GM23248 (cell line): ENCODE measurements at regions not wholly inside any gene's neighbourhood (a gene's known extent, or its start where the extent isn't known, plus 50 kb on each side); places are given as distances from the start of the nearest gene placed in this dataset.

ENCODE experiments used
- DNase-seq: peaks from one replicate; pipeline ENCODE4 v3.0.0-alpha.2; 2015
- H2AFZ ChIP-seq: fragments of 200-600 bp; sonication (generic); 2 replicates; pipeline ENCODE4 v1.6.1; 2016; ENCODE audit warnings: antibody characterized with exemption
- H3F3A ChIP-seq: fragments of 200-600 bp; sonication (generic); 2 replicates; pipeline ENCODE4 v1.6.1; 2016; ENCODE audit warnings: mild to moderate bottlenecking, antibody characterized with exemption, mixed run types; ENCODE audit not compliant: insufficient read depth
- H3K27ac ChIP-seq: fragments of 200-600 bp; sonication (generic); 2 replicates; pipeline ENCODE4 v1.5.1; 2016; ENCODE audit warnings: mild to moderate bottlenecking
- H3K27me3 ChIP-seq: fragments of 200-600 bp; sonication (generic); replicated peaks from 2 replicates; pipeline ENCODE4 v1.6.1; 2016; ENCODE audit warnings: mild to moderate bottlenecking; ENCODE audit not compliant: insufficient read depth
- H3K36me3 ChIP-seq: fragments of 200-600 bp; sonication (generic); 2 replicates; pipeline ENCODE4 v1.6.1; 2016; ENCODE audit warnings: low read depth, mild to moderate bottlenecking
- H3K4me1 ChIP-seq: fragments of 200-600 bp; sonication (generic); 2 replicates; pipeline ENCODE4 v1.6.1; 2016; ENCODE audit warnings: mild to moderate bottlenecking; ENCODE audit not compliant: insufficient read depth
- H3K4me2 ChIP-seq: fragments of 200-600 bp; sonication (generic); one replicate; pipeline ENCODE4 v1.6.1; 2016; ENCODE audit warnings: mild to moderate bottlenecking; ENCODE audit not compliant: unreplicated experiment
- H3K4me3 ChIP-seq: fragments of 200-600 bp; sonication (generic); 2 replicates; pipeline ENCODE4 v1.5.1; 2016; ENCODE audit warnings: mild to moderate bottlenecking
- H3K79me2 ChIP-seq: fragments of 200-600 bp; sonication (generic); 2 replicates; pipeline ENCODE4 v1.6.1; 2016; ENCODE audit warnings: mild to moderate bottlenecking; ENCODE audit not compliant: insufficient read depth
- H3K9ac ChIP-seq: fragments of 200-600 bp; sonication (generic); 2 replicates; pipeline ENCODE4 v1.6.1; 2016; ENCODE audit warnings: mild to moderate bottlenecking
- H3K9me2 ChIP-seq: fragments of 200-600 bp; sonication (generic); 2 replicates; pipeline ENCODE4 v1.6.1; 2016; ENCODE audit warnings: mixed run types, mild to moderate bottlenecking, moderate library complexity; ENCODE audit not compliant: insufficient read depth
- H3K9me3 ChIP-seq: fragments of 200-600 bp; sonication (generic); one replicate; pipeline ENCODE4 v1.6.1; 2017; ENCODE audit warnings: low read depth
- H4K20me1 ChIP-seq: fragments of 200-600 bp; sonication (generic); 2 replicates; pipeline ENCODE4 v1.6.0; 2016; ENCODE audit not compliant: insufficient read depth
- EZH2 ChIP-seq: fragments of 200-600 bp; sonication (generic); IDR thresholded peaks from 2 replicates; pipeline ENCODE4 v1.6.1; 2018; ENCODE audit warnings: antibody characterized with exemption, mild to moderate bottlenecking; ENCODE audit not compliant: insufficient read depth, poor library complexity, severe bottlenecking
- EZH2phosphoT487 ChIP-seq: fragments of 200-600 bp; sonication (generic); IDR thresholded peaks from 2 replicates; pipeline ENCODE4 v1.6.1; 2018; ENCODE audit warnings: antibody characterized with exemption, moderate library complexity, mild to moderate bottlenecking, low read depth; ENCODE audit not compliant: insufficient read depth
- WGBS, 2 experiments: methylation state at CpG; one replicate each; pipeline ENCODE4 v1.1.6; 2015 to 2017; ENCODE audit warnings: low lambda C conversion rate in 2 of 2, low coverage in 1 of 2; ENCODE audit errors: missing lambda C conversion rate in 2 of 2; 5-methylcytosine and 5-hydroxymethylcytosine counted together
- in situ Hi-C: fragments of 300-500 bp; cut with MboI; formaldehyde crosslinking; loops from 2 replicates; pipeline ENCODE4 v1.15.0; 2020

DNA sequence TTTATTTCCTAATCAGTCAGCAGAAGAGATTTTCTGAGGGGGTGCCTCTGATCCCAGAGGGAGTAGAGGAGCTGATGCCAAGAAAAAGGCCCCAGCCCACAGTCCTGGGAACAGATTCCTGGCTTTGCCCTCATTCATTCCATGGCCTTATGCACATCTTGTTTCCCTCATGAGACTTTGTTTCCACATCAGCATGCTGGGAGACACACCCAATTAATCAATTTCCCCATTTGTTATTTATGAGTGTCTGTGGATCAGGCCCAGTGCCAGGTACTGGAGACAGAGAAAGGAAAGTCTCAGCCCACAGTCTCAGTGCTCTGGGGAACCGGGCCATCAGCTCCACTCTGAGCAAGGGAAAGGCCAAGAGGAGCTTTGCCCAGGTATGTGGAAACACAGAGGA is 496.2 kb upstream of the ZMIZ1 start:
- H2AFZ ChIP-seq = no peak overlapping the region
- in situ Hi-C loops = no loop called here
- TF ChIP-seq EZH2 (no peak), EZH2phosphoT487 (no peak)
- H3K4me1 ChIP-seq = no peaks in the 10 kb centered on the region
- no peaks in the 10 kb centered on the region for H3K9me3 ChIP-seq
- H3K4me3 ChIP-seq = no peak overlapping the region
- H3F3A ChIP-seq = no peaks in the 10 kb centered on the region
- H3K36me3 ChIP-seq = no peaks in the 10 kb centered on the region
- no peak overlapping the region for H3K9ac ChIP-seq
- H3K9me2 ChIP-seq = no peaks in the 10 kb centered on the region
- H3K79me2 ChIP-seq = no peaks in the 10 kb centered on the region
- H3K27me3 ChIP-seq = no peaks in the 10 kb centered on the region
- H3K27ac ChIP-seq = no peak overlapping the region
- peak; percentile 19 for DNase-seq
- H4K20me1 ChIP-seq = no peaks in the 10 kb centered on the region
- 38 to 61% methylated on average over 1 of the region's 1 CpG for WGBS, 2 experiments
- H3K4me2 ChIP-seq = no peak overlapping the region

GRCh38 chr10:78574547-78574946 is 494.2 kb upstream of the ZMIZ1 start:
- H3K4me2 ChIP-seq = no peak overlapping the region
- no peak overlapping the region for H3K4me3 ChIP-seq
- in situ Hi-C loops = no loop called here
- H3K4me1 ChIP-seq = no peaks in the 10 kb centered on the region
- no peaks in the 10 kb centered on the region for H3K79me2 ChIP-seq
- H3K9me3 ChIP-seq = no peaks in the 10 kb centered on the region
- H4K20me1 ChIP-seq = no peaks in the 10 kb centered on the region
- TF ChIP-seq EZH2 = no peak
- TF ChIP-seq EZH2phosphoT487 = no peak
- H3K27me3 ChIP-seq = no peaks in the 10 kb centered on the region
- H3K36me3 ChIP-seq = no peaks in the 10 kb centered on the region
- no peaks in the 10 kb centered on the region for H3F3A ChIP-seq
- WGBS, 2 experiments = 85 to 88% methylated on average over 7 of the region's 7 CpGs
- H2AFZ ChIP-seq = no peak overlapping the region
- no peaks in the 10 kb centered on the region for H3K9me2 ChIP-seq
- H3K9ac ChIP-seq = no peak overlapping the region
- DNase-seq = no peak
- no peak overlapping the region for H3K27ac ChIP-seq

- H3K27me3 ChIP-seq = 0 out of 2 replicates have a peak, but pooled peaks cover under 1% of the 10 kb centered on the region
- H3K79me2 ChIP-seq = no peaks in the 10 kb centered on the region
- H3K9me3 ChIP-seq = no peaks in the 10 kb centered on the region
- in situ Hi-C loops = no loop called here
- H3K9me2 ChIP-seq = no peaks in the 10 kb centered on the region
- no peak overlapping the region for H3K4me3 ChIP-seq
- H3K36me3 ChIP-seq = no peaks in the 10 kb centered on the region
- H3K27ac ChIP-seq = no peak overlapping the region
- H3K4me2 ChIP-seq = no peak overlapping the region
- no peaks in the 10 kb centered on the region for H4K20me1 ChIP-seq
- no peaks in the 10 kb centered on the region for H3F3A ChIP-seq
- no peaks in the 10 kb centered on the region for H3K4me1 ChIP-seq
- no peak for DNase-seq
- no peak for TF ChIP-seq EZH2
- no peak for TF ChIP-seq EZH2phosphoT487
- H3K9ac ChIP-seq = no peak overlapping the region
- H2AFZ ChIP-seq = no peak overlapping the region
- 78 to 85% methylated on average over 6 of the region's 6 CpGs for WGBS, 2 experiments
These were observed 493.4 kb upstream of the ZMIZ1 start for GRCh38 chr10:78575400-78575799.

GRCh38 chr10:78576276-78576675 is 492.5 kb upstream of the ZMIZ1 start:
- Histone ChIP-seq H3K79me2 (no peaks in the 10 kb centered on the region), H2AFZ (no peak overlapping the region), H3F3A (no peaks in the 10 kb centered on the region), H3K36me3 (no peaks in the 10 kb centered on the region), H3K27me3 (0 out of 2 replicates have a peak, but pooled peaks cover 4% of the 10 kb centered on the region), H3K4me3 (no peak overlapping the region), H3K4me1 (no peaks in the 10 kb centered on the region), H3K9ac (no peak overlapping the region), H3K9me2 (no peaks in the 10 kb centered on the region), H3K4me2 (no peak overlapping the region), H3K9me3 (no peaks in the 10 kb centered on the region), H3K27ac (no peak overlapping the region), H4K20me1 (no peaks in the 10 kb centered on the region)
- no peak for TF ChIP-seq EZH2
- TF ChIP-seq EZH2phosphoT487 = no peak
- in situ Hi-C loops = no loop called here
- 83 to 85% methylated on average over 5 of the region's 5 CpGs for WGBS, 2 experiments
- no peak for DNase-seq

GRCh38 chr10:78577712-78578111 is 491.1 kb upstream of the ZMIZ1 start:
- H3F3A ChIP-seq = no peaks in the 10 kb centered on the region
- in situ Hi-C loops = no loop called here
- no peak overlapping the region for H3K9ac ChIP-seq
- H3K9me3 ChIP-seq = no peaks in the 10 kb centered on the region
- DNase-seq = no peak
- H3K79me2 ChIP-seq = no peaks in the 10 kb centered on the region
- TF ChIP-seq EZH2phosphoT487 (no peak), EZH2 (no peak)
- H3K4me3 ChIP-seq = no peak overlapping the region
- no peak overlapping the region for H3K27ac ChIP-seq
- H2AFZ ChIP-seq = no peak overlapping the region
- H3K36me3 ChIP-seq = no peaks in the 10 kb centered on the region
- no peak overlapping the region for H3K4me2 ChIP-seq
- H3K4me1 ChIP-seq = no peaks in the 10 kb centered on the region
- 0 out of 2 replicates have a peak, but pooled peaks cover 4% of the 10 kb centered on the region for H3K27me3 ChIP-seq
- H4K20me1 ChIP-seq = no peaks in the 10 kb centered on the region
- H3K9me2 ChIP-seq = no peaks in the 10 kb centered on the region
- 90 to 93% methylated on average over 5 of the region's 5 CpGs for WGBS, 2 experiments
